Stimulated activated naive CD4-positive, alpha-beta T cell (primary cell): ENCODE measurements at regions not wholly inside any gene's neighbourhood (a gene's known extent, or its start where the extent isn't known, plus 50 kb on each side); places are given as distances from the start of the nearest gene placed in this dataset.

ENCODE experiments used
- DNase-seq, 6 experiments: peaks; one replicate each; lab custom pipeline; 2025; lab: John Stamatoyannopoulos, UW

DNA sequence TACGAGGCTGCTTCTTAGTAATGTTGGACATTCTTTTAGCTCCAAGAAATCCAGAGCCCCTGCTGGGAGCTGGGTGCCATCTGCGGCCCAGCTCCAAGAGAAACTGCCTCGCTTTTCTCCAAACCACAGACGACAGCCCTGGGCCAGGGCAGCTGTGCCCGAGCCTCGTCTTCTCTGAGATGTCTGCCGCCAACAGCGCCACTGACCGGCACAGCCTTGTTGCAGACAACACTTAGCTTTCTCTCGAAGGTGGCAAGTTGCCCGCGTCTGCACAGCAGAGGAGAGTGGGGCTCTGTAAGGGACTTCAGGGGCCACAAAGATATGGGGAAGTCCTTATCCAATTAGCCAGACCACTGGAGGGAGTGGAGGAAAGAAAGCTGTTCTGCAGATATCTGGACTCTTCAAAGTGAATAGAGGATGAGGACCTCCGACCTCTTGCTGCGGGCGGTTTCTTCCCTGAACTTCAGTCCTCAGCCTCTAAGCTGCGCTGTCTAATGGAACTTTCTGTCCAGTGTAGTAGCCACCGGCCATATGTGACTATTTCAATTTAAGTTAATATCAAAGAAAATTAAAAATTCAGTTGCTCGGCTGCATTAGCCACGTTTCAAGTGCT, 63.9 kb upstream of the DISP3 start:
- no peak for DNase-seq

DNA sequence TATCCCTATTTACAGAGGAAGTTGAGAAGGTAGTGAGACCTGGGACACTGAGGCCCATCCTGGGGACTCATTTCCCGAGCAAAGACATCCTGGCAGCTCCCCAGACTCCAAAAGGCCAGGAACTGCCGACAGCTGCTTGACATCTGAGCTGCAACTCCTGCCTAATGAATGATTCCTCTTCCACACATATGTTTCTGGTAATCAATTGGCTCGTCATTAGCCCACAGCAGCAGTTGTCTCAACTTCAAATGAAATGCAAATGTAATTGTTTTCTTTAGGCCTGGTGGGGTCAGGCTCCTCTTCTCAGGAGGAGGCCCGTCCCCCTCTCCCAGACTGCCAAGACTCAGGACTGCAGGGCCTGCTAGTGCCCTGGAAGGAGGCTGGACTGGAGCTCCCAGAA, 61.8 kb upstream of the DISP3 start:
- no peak for DNase-seq

DNA sequence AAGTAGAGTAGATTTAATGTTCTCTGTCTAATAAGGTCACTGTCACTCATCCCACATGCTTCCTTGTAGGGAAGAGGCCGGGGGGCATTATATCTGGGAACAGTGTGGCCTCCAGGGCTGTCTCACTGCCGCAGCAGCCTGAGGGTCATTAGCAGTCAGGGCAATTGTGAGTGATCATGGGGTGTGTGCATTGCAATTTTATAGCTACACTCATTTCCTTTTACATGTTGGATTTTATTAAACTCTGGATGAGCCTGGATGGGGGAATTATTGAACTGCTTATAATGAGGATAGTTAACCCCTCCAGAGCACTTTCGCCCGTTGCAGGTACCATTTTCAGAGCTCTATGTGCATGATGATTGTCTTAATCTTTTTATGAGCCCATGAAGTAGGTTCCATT, 60.9 kb upstream of the DISP3 start:
- no peak for DNase-seq

DNA sequence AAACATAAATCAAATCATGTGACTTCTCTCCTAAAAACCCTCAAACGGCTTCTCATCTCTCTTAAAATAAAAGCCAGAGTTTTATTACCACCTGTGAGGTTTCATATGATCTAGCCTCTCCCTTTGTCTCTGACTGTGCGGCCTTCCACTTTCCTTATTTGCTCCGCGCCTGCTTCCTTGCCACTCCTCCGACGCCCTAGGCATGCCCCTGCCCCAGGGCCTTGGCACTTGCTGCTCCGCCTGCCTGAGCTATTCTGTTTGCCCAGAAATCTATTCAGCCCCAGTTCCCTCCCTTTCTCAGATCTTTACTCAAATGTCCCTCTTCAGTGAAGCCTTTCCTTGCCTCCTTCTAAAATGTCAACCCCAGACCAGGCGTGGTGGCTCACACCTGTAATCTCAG, 57.5 kb upstream of the DISP3 start:
- no peak for DNase-seq

DNA sequence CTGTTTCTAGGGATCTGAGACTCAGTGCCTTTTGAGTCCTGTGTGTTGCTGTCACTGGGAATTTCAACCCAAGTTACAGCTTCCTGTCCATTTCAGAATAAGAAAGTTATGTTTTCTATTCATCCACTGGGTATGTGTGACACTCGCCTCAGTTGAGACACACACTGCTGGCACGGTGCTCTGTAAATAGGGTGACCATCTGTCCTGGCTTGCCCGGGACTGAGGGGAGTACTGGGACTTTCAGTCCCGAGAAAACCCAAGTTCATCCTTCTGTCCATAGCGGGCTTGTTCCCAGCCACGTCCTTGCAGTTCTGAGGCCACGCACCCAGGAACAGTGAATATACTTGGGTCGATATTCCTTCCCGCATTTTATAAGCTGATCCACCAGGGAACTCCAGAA, 56.3 kb upstream of the DISP3 start:
- DNase-seq: no peak

DNA sequence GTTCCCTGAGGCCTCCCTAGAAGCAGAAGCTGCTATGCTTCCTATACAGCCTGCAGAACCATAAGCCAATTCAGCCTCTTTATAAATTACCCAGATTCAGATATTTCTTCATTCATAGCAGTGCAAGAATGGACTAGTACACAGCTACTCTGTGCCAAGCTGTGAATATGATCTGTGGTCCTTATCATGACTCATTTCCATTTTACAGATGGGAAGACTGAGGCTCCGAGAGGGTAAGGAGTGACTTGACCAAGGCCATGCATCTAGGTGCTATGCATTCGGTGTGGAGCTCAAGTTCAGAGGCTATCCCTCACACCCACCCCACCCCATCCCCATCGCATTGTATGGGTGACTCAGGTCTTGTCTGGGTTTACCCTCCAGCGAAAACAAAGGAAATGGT, 52.3 kb upstream of the DISP3 start:
- no peak for DNase-seq

DNA sequence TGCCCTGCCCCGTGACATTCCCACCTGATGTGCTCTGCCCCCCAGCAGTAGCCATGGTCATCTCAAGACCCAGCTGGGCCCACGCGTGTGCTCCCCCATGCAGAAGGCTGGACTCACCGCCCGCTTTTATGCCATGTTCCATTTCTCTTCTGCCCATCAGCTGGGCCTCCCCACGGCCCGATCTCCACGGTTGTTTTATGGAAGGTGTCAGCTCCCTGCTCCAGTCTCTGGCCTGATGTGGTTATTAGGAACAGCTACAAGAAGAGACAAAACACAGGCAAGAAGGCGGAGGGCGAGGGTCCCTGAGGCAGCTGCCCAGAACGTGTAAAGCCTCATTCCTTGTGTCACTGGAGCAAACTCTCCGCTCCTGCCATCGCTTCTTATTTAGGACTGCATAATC, 50.2 kb upstream of the DISP3 start:
- DNase-seq: no peak
